ENCODE measurements at regions not wholly inside any gene's neighbourhood (a gene's known extent, or its start where the extent isn't known, plus 50 kb on each side); places are given as distances from the start of the nearest gene placed in this dataset.
A peak's percentile ranks its signal among the peaks of the same experiment; 100 is the strongest.

GRCh38 chr18:46397174-46397573 is 259.8 kb downstream of the LOXHD1 start (continued):
- peak; percentile 26; the same call in 1 of the 2 replicates for TF ChIP-seq C11orf30 (IDR thresholded peaks at IDR 0.05; ENCODE audit: low read depth)

- 47% methylated on average over 2 of the region's 7 CpGs for WGBS (ENCODE audit: insufficient coverage, low coverage, missing lambda C conversion rate)
- H3K4me3 ChIP-seq = no peak overlapping the region
- no peaks in the 10 kb centered on the region for H3K9me3 ChIP-seq (replicated peaks; ENCODE audit: control insufficient read depth, insufficient read depth, low read depth, low read length)
- no peaks in the 10 kb centered on the region for H3K36me3 ChIP-seq (ENCODE audit: control insufficient read depth, insufficient read depth, low read length)
- H3K4me2 ChIP-seq (ENCODE audit: insufficient read depth, low read length) = no peak overlapping the region
- no peak for FAIRE-seq
- ChIA-PET CTCF (ENCODE audit: low intra/inter-chr PET ratio) (no interaction called here), POLR2A (no interaction called here)
- in situ Hi-C loops (cut with MboI) (no loop called here), intact Hi-C loops (cut with micrococcal nuclease) (loop anchor here (10.0 kb wide), 1 partner anchor 253 kb away; no protein-coding TSS in a partner anchor)
- H3K9me1 ChIP-seq (ENCODE audit: control insufficient read depth, insufficient read depth, low read length) = no peaks in the 10 kb centered on the region
- no peak for ATAC-seq
- BruUV-seq (replicated peaks) = no TSS peak
- peaks cover 5% of the 10 kb centered on the region for H4K20me1 ChIP-seq (replicated peaks; ENCODE audit: control insufficient read depth, insufficient read depth, low read length)
- peaks cover 0 to 23% of the 10 kb centered on the region in 2 experiments; a peak in 2 of 5 replicates for H3K27me3 ChIP-seq (ENCODE audit: control insufficient read depth in 2 of 2, insufficient read depth in 2 of 2, low read length in 2 of 2)
- no peak for DNase-seq (ENCODE audit: extremely low read depth in 1 of 4, low spot score in 3 of 4)
- H3K4me1 ChIP-seq (replicated peaks in 1 of 2; ENCODE audit: control insufficient read depth in 2 of 2, insufficient read depth in 2 of 2, low read length in 2 of 2) = peaks cover 0 to 3% of the 10 kb centered on the region in 2 experiments
- no peak overlapping the region for H2AFZ ChIP-seq (ENCODE audit: low read depth, low read length)
- TF ChIP-seq SETDB1 (IDR thresholded peaks at IDR 0.05; ENCODE audit: low read length) (no peak), NCOA4 (IDR thresholded peaks at IDR 0.05; ENCODE audit: partially characterized antibody) (no peak), ARHGAP35 (IDR thresholded peaks at IDR 0.05; ENCODE audit: partially characterized antibody) (no peak), HOMEZ (CRISPR knock-in tag; IDR thresholded peaks at IDR 0.05) (no peak), HMBOX1 (IDR thresholded peaks at IDR 0.05) (no peak), FOXA3 (CRISPR knock-in tag; conservative IDR thresholded peaks at IDR 0.05 in 1 of 2, IDR thresholded peaks at IDR 0.05 in 1 of 2) (no peak), ZNF41 (CRISPR knock-in tag; conservative IDR thresholded peaks at IDR 0.05) (no peak)
- H3K9ac ChIP-seq (ENCODE audit: insufficient read depth in 1 of 2, low read depth in 2 of 2, low read length in 2 of 2) = no peak overlapping the region
- no peak overlapping the region for H3K27ac ChIP-seq (ENCODE audit: extremely low read depth, low read depth, low read length)
- no peaks in the 10 kb centered on the region for H3K79me2 ChIP-seq (ENCODE audit: control insufficient read depth, insufficient read depth, low read length)
Measured at GRCh38 chr18:46398005-46398404, 259.0 kb downstream of the LOXHD1 start.
